T-cell (primary cell): ENCODE measurements at regions not wholly inside any gene's neighbourhood (a gene's known extent, or its start where the extent isn't known, plus 50 kb on each side); places are given as distances from the start of the nearest gene placed in this dataset.

Experiments used
- ATAC-seq, 4 experiments: fragments of 200-7000 bp in 3 of 4; fragments of 150-1000 bp in 1 of 4; cut with Tn5 transposase; replicated peaks in 1 of 4; 1 replicate in 3 of 4; 2 replicates in 1 of 4; pipeline ENCODE4 v1.10.0; 2021; ENCODE audit warnings: moderate library complexity in 3 of 4, mild to moderate bottlenecking in 2 of 4, moderate number of reproducible peaks in 1 of 4
- CTCF ChIA-PET, 2 donors: fragments of 300-600 bp; sonication (Branson Sonifier 250); formaldehyde crosslinking; loops; one replicate each; lab custom pipeline; 2022; ENCODE audit warnings: antibody characterized with exemption in 2 of 2; lab: Charles Lee
- POLR2A ChIA-PET, 2 donors: fragments of 300-600 bp; sonication (Branson Sonifier 250); formaldehyde crosslinking; loops; one replicate each; lab custom pipeline; 2022; ENCODE audit warnings: antibody characterized with exemption in 2 of 2; lab: Charles Lee
- DNase-seq, 35 experiments: peaks; one replicate each; pipeline versions ENCODE4 v3.0.0 to v3.0.0-alpha.2; 2013 to 2023
- H3K27ac ChIP-seq: one replicate; pipeline ENCODE4 v1.5.1; 2013; ENCODE audit warnings: low read length
- H3K27me3 ChIP-seq, 2 experiments: replicated peaks in 1 of 2; 1 replicate in 1 of 2; 2 replicates in 1 of 2; pipeline versions ENCODE4 v1.6.1 to v1.7.0; 2013; ENCODE audit warnings: low read length in 1 of 2, mixed read lengths in 1 of 2; ENCODE audit not compliant: control insufficient read depth in 2 of 2, insufficient read depth in 2 of 2; ENCODE audit errors: extremely low read depth in 1 of 2
- H3K36me3 ChIP-seq, 2 donors: 1 replicate in 1 of 2; 2 replicates in 1 of 2; pipeline versions ENCODE4 v1.6.1 to v1.7.0; 2013; ENCODE audit warnings: low read length in 1 of 2; ENCODE audit not compliant: control insufficient read depth in 2 of 2, insufficient read depth in 1 of 2; ENCODE audit errors: extremely low read depth in 1 of 2
- H3K4me1 ChIP-seq, 2 experiments: 1 replicate in 1 of 2; 2 replicates in 1 of 2; pipeline versions ENCODE4 v1.6.1 to v1.7.0; 2013; ENCODE audit warnings: low read length in 2 of 2, mixed read lengths in 1 of 2; ENCODE audit not compliant: insufficient read depth in 2 of 2, control insufficient read depth in 1 of 2; ENCODE audit errors: extremely low read depth in 1 of 2
- H3K4me3 ChIP-seq, 2 donors: 1 replicate in 1 of 2; 2 replicates in 1 of 2; pipeline versions ENCODE4 v1.5.1 to v1.7.0; 2013; ENCODE audit warnings: mild to moderate bottlenecking in 2 of 2, low read length in 1 of 2, moderate library complexity in 1 of 2; ENCODE audit not compliant: control insufficient read depth in 1 of 2; ENCODE audit errors: extremely low read depth in 1 of 2
- H3K9me3 ChIP-seq: 2 replicates; pipeline ENCODE4 v1.7.0; 2013
- H3K27ac Mint-ChIP-seq, 2 donors: one replicate each; pipeline ENCODE4 v1.8.0; 2020 to 2021; ENCODE audit warnings: mild to moderate bottlenecking in 2 of 2, mixed read lengths in 2 of 2
- H3K27me3 Mint-ChIP-seq, 2 donors: one replicate each; pipeline ENCODE4 v1.8.0; 2021 to 2022; ENCODE audit warnings: mixed read lengths in 2 of 2
- H3K36me3 Mint-ChIP-seq: one replicate; pipeline ENCODE4 v1.8.0; 2021; ENCODE audit warnings: mixed read lengths
- H3K4me1 Mint-ChIP-seq, 3 donors: one replicate each; pipeline ENCODE4 v1.8.0; 2020 to 2022; ENCODE audit warnings: mixed read lengths in 3 of 3, mild to moderate bottlenecking in 1 of 3
- H3K4me3 Mint-ChIP-seq, 3 donors: one replicate each; pipeline ENCODE4 v1.8.0; 2020 to 2022; ENCODE audit warnings: mild to moderate bottlenecking in 3 of 3, mixed read lengths in 3 of 3, moderate library complexity in 3 of 3
- H3K9me3 Mint-ChIP-seq, 3 donors: one replicate each; pipeline ENCODE4 v1.8.0; 2020 to 2022; ENCODE audit warnings: mixed read lengths in 3 of 3
- WGBS: methylation state at CpG from one replicate; pipeline ENCODE4 v1.1.5; 2013; ENCODE audit warnings: missing lambda C conversion rate; ENCODE audit not compliant: insufficient coverage; 5-methylcytosine and 5-hydroxymethylcytosine counted together

DNA sequence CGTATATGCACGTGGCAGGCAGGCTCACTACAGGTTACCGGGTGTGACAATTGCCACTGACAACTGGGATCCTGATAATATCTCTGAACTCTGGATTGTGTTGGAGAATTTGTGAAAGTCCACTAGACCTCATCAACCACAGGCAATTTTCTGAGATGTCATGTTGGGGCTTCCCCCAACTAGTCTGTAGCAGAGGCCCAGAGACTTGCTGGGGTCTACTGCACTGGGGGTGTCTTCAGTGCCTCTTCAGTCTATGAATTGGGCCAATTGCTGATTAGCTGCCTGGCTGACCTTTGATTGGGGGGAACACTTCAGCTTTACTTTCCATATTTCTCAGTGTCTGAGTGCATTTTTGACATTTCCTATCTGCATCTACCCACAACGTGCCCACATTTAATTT lies 201.5 kb downstream of the MTX2 start:
- CTCF ChIA-PET: interaction anchor here in 1 of 2 donors (0.8 kb wide), 1 partner anchor 16 kb away, joined by 3 read pairs; no protein-coding TSS in a partner anchor
- no peak for ATAC-seq

DNA sequence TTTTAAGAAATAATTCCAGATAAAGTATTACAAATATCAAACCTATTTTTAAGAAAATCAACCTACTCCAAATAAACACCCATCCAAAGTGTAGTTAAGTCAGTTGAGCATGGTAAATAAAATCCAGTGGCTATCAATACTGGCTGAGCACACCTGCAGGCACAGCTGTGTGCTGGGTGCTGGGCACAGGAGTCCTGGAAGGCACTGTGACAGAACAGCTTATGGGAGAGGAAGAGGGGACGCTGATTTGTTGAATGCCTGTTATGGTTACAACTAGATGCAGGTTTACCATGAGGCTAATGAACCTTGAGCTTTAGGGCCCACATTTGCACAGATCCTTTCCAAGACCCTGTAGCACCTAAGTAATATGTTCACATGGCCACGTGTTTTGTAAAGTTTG lies 202.7 kb downstream of the MTX2 start:
- Mint-ChIP-seq H3K27me3 (peaks cover 3 to 16% of the 10 kb centered on the region in 2 donors), H3K4me1 (peaks cover 19 to 24% (median 20%) of the 10 kb centered on the region in 3 donors)
- POLR2A ChIA-PET: no interaction called here

More for the DNA sequence above, 201.5 kb downstream of the MTX2 start:
- Histone ChIP-seq H3K4me1 (peaks cover 0 to 9% of the 10 kb centered on the region in 2 experiments), H3K36me3 (no peaks in the 10 kb centered on the region), H3K9me3 (no peaks in the 10 kb centered on the region), H3K4me3 (no peak overlapping the region), H3K27ac (no peak overlapping the region), H3K27me3 (peaks cover 0 to 3% of the 10 kb centered on the region in 2 experiments)
- Mint-ChIP-seq H3K36me3 (no peaks in the 10 kb centered on the region), H3K9me3 (no peaks in the 10 kb centered on the region), H3K27me3 (peaks cover 10 to 24% of the 10 kb centered on the region in 2 donors), H3K4me1 (peaks cover 19 to 24% (median 20%) of the 10 kb centered on the region in 3 donors), H3K4me3 (no peak overlapping the region), H3K27ac (no peak overlapping the region)
- DNase-seq: no peak
- POLR2A ChIA-PET: no interaction called here
- WGBS: no CpG with 5 or more reads among the region's 4 CpGs

DNA sequence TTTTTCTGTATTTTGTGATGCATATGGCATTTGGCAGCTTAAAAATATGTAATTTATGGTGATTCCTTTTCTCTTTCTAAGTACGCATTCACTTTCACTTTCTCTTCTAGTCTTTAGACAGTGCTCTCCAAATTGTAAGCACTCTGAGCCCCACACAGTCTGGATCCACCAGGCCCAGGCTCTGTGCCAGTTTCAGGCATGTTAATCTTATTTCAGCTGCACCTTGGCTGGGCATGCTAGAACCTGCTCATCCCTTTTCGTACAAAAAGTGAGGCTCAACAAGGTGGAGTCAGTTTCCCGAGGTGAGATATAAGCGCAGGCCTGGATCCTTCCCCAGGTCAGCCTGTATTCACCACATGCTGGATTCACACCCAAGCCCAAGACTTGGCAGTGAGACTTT lies 203.9 kb downstream of the MTX2 start:
- Mint-ChIP-seq H3K36me3 (no peaks in the 10 kb centered on the region), H3K27ac (peak overlapping the region in 1 of 2 donors; percentile 77), H3K27me3 (peaks cover 3 to 10% of the 10 kb centered on the region in 2 donors), H3K4me3 (peak overlapping the region; percentile 62 to 72 (median 65)), H3K9me3 (no peaks in the 10 kb centered on the region), H3K4me1 (peaks cover 19 to 24% (median 20%) of the 10 kb centered on the region in 3 donors)
- Histone ChIP-seq H3K27me3 (no peaks in the 10 kb centered on the region), H3K27ac (no peak overlapping the region), H3K4me1 (peaks cover 0 to 9% of the 10 kb centered on the region in 2 experiments), H3K36me3 (no peaks in the 10 kb centered on the region), H3K9me3 (no peaks in the 10 kb centered on the region), H3K4me3 (peak overlapping the region in 1 of 2 donors; percentile 10)
- DNase-seq: peak in 2 of 35 experiments; percentile 5 to 15
- ChIA-PET CTCF (interaction anchor here (0.6 to 1.7 kb wide), 5 partner anchors 12 to 81 kb away, joined by 3 to 6 read pairs (median 4); no protein-coding TSS in a partner anchor), POLR2A (interaction anchor here in 1 of 2 donors (0.6 kb wide), 1 partner anchor 641 kb away, joined by 3 read pairs; no protein-coding TSS in a partner anchor)
- no CpG with 5 or more reads among the region's 4 CpGs for WGBS
- ATAC-seq: peak in 3 of 4 experiments; percentile 37 to 59 (median 48)

More for the DNA sequence above, 202.7 kb downstream of the MTX2 start:
- CTCF ChIA-PET: interaction anchor here (0.5 to 1.6 kb wide), 5 partner anchors 10 to 380 kb away, joined by 3 to 6 read pairs (median 5); no protein-coding TSS in a partner anchor
- no CpG with 5 or more reads among the region's 2 CpGs for WGBS
- ATAC-seq (no peak), DNase-seq (no peak)
- Histone ChIP-seq H3K4me3 (no peak overlapping the region), H3K27me3 (no peaks in the 10 kb centered on the region), H3K9me3 (no peaks in the 10 kb centered on the region), H3K4me1 (peaks cover 0 to 9% of the 10 kb centered on the region in 2 experiments), H3K27ac (no peak overlapping the region), H3K36me3 (no peaks in the 10 kb centered on the region)
- Mint-ChIP-seq H3K27ac (no peak overlapping the region), H3K36me3 (no peaks in the 10 kb centered on the region), H3K9me3 (no peaks in the 10 kb centered on the region), H3K4me3 (peak overlapping the region in 1 of 3 donors; percentile 41)

DNA sequence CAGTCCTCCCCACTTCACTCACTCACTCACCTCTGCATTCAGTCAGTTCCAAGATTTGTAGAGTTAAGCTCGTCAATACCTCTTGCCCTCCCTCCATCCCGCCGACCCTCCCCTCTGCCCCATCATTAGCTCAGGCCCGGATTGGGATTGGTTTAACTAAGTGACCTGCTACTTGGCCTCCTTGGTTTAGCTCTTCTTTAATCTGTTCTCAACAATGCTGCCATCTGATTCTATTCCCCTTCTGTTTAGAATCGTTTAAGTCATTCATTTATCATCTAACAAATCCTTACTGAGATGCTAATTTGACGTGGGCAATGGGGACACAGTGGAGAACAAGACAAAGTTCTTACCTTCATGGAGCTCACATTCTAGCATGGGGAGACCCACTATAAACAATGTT lies 204.6 kb downstream of the MTX2 start:
- no peaks in the 10 kb centered on the region for H3K9me3 ChIP-seq
- Mint-ChIP-seq H3K9me3 (no peaks in the 10 kb centered on the region), H3K27ac (peak overlapping the region in 1 of 2 donors; percentile 4), H3K36me3 (no peaks in the 10 kb centered on the region), H3K27me3 (peaks cover 3 to 8% of the 10 kb centered on the region in 2 donors), H3K4me1 (peaks cover 19 to 24% (median 20%) of the 10 kb centered on the region in 3 donors), H3K4me3 (peak overlapping the region in 1 of 3 donors; percentile 72)
- no peaks in the 10 kb centered on the region for H3K36me3 ChIP-seq
- peaks cover 0 to 9% of the 10 kb centered on the region in 2 experiments for H3K4me1 ChIP-seq
- POLR2A ChIA-PET: interaction anchor here in 1 of 2 donors (0.6 kb wide), 1 partner anchor 640 kb away, joined by 3 read pairs; no protein-coding TSS in a partner anchor
- no peak for DNase-seq
- no peak overlapping the region for H3K27ac ChIP-seq
- H3K4me3 ChIP-seq: no peak overlapping the region
- H3K27me3 ChIP-seq: no peaks in the 10 kb centered on the region
- 100% methylated on average over 4 of the region's 6 CpGs for WGBS
- CTCF ChIA-PET: interaction anchor here (1.0 to 1.7 kb wide), 4 partner anchors 14 to 81 kb away, joined by 4 to 6 read pairs (median 4); no protein-coding TSS in a partner anchor
- no peak for ATAC-seq

DNA sequence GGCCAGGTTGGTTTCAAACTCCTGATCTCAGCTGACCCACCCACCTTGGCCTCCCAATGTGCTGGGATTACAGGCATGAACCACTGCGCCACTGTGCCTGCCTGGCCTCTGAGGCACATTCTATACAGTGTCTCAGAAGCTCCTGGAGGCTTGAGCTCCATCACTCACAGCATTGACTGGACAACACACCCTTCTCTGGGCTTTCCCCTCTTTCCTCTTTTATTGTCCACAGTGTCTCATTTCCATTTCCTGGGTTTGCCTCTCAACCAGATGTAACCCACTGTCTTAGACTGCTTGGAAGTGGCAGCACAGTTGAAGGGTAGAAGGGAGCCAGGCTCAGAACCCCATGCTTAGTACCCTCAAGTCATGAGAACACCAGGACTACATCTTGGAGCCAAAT lies 208.1 kb downstream of the MTX2 start:
- H3K27me3 Mint-ChIP-seq: peaks cover 7% of the 10 kb centered on the region in 2 donors
- Histone ChIP-seq H3K4me3 (no peak overlapping the region), H3K27ac (no peak overlapping the region), H3K4me1 (peaks cover 0 to 8% of the 10 kb centered on the region in 2 experiments), H3K27me3 (no peaks in the 10 kb centered on the region), H3K9me3 (no peaks in the 10 kb centered on the region), H3K36me3 (no peaks in the 10 kb centered on the region)
- H3K9me3 Mint-ChIP-seq: no peaks in the 10 kb centered on the region
- DNase-seq (no peak), ATAC-seq (no peak)
- H3K27ac Mint-ChIP-seq: no peak overlapping the region
- ChIA-PET POLR2A (no interaction called here), CTCF (interaction anchor here in 1 of 2 donors (0.7 kb wide), 1 partner anchor 22 kb away, joined by 3 read pairs; no protein-coding TSS in a partner anchor)
- no peaks in the 10 kb centered on the region for H3K36me3 Mint-ChIP-seq
- H3K4me3 Mint-ChIP-seq: no peak overlapping the region
- 82% methylated on average over 1 of the region's 1 CpG for WGBS
- peaks cover 14 to 17% (median 15%) of the 10 kb centered on the region in 3 donors for H3K4me1 Mint-ChIP-seq

DNA sequence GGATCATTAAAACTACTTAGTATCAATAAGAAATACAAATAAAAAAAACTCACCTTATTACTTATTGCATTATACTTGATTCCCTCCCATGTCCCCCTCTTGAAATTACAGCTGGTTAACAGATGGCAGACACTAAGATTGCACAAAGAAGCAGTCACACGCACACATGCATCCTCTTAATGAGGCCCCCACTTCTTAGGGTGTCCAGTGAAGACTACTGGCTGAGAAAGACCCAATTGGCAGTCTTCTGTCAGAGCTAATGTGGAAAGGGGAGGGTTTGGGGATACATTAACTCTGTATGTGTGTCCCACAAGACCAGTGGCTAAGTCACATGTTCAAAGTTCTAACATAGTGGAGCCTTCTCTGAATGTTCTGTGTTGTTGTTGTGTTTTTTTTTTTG lies 210.7 kb downstream of the MTX2 start:
- POLR2A ChIA-PET: no interaction called here
- no peaks in the 10 kb centered on the region for H3K9me3 Mint-ChIP-seq

More for the DNA sequence above, 210.7 kb downstream of the MTX2 start:
- CTCF ChIA-PET: interaction anchor here in 1 of 2 donors (0.5 to 0.7 kb wide), 4 partner anchors 11 to 436 kb away, joined by 3 to 5 read pairs (median 4); no protein-coding TSS in a partner anchor
- H3K4me3 ChIP-seq: no peak overlapping the region
- ATAC-seq (no peak), DNase-seq (no peak)
- no peak overlapping the region for H3K27ac Mint-ChIP-seq
- H3K27ac ChIP-seq: no peak overlapping the region
- no peaks in the 10 kb centered on the region for H3K4me1 Mint-ChIP-seq
- no peaks in the 10 kb centered on the region for H3K36me3 ChIP-seq
- no peaks in the 10 kb centered on the region for H3K27me3 ChIP-seq
- 83% methylated on average over 1 of the region's 1 CpG for WGBS
- peaks cover 11 to 14% of the 10 kb centered on the region in 2 donors for H3K27me3 Mint-ChIP-seq
- H3K4me1 ChIP-seq: no peaks in the 10 kb centered on the region
- H3K4me3 Mint-ChIP-seq: no peak overlapping the region
- H3K9me3 ChIP-seq: no peaks in the 10 kb centered on the region
- H3K36me3 Mint-ChIP-seq: no peaks in the 10 kb centered on the region
